Ishikawa (cell line): ENCODE measurements at regions not wholly inside any gene's neighbourhood (a gene's known extent, or its start where the extent isn't known, plus 50 kb on each side); places are given as distances from the start of the nearest gene placed in this dataset.

ENCODE experiments used
- CEBPB ChIP-seq: IDR thresholded peaks from 2 replicates; pipeline ENCODE4 v1.6.1; 2012
- CREB1 ChIP-seq: IDR thresholded peaks from 2 replicates; pipeline ENCODE4 v1.6.1; 2012; ENCODE audit warnings: low read depth
- EGR1 ChIP-seq: IDR thresholded peaks from 2 replicates; pipeline ENCODE4 v1.6.1; 2012
- EP300 ChIP-seq: IDR thresholded peaks from 2 replicates; pipeline ENCODE4 v1.6.1; 2012; ENCODE audit warnings: borderline replicate concordance
- RAD21 ChIP-seq: IDR thresholded peaks from 2 replicates; pipeline ENCODE4 v1.6.1; 2012; ENCODE audit warnings: low read depth
- TAF1 ChIP-seq: IDR thresholded peaks from 2 replicates; pipeline ENCODE4 v1.6.1; 2012; ENCODE audit warnings: low read depth, mild to moderate bottlenecking
- TCF12 ChIP-seq: IDR thresholded peaks from 2 replicates; pipeline ENCODE4 v1.6.1; 2012; ENCODE audit warnings: low read depth
- YY1 ChIP-seq: IDR thresholded peaks from 2 replicates; pipeline ENCODE4 v1.6.1; 2012; ENCODE audit warnings: low read depth
- ZBTB7A ChIP-seq: IDR thresholded peaks from 2 replicates; pipeline ENCODE4 v1.6.1; 2012; ENCODE audit warnings: low read depth

- no peak for TF ChIP-seq ZBTB7A
- TF ChIP-seq TAF1: no peak
- no peak for TF ChIP-seq CEBPB
- TF ChIP-seq EP300: no peak
- no peak for TF ChIP-seq CREB1
- TF ChIP-seq EGR1: no peak
- TF ChIP-seq RAD21: no peak
- no peak for TF ChIP-seq YY1
- TF ChIP-seq TCF12: no peak
Measured at GRCh38 chr10:28906415-28906814, 229.1 kb downstream of the BAMBI start.
